ENCODE measurements at regions not wholly inside any gene's neighbourhood (a gene's known extent, or its start where the extent isn't known, plus 50 kb on each side); places are given as distances from the start of the nearest gene placed in this dataset.
"Not testable (repeated sequence)": the region's sequence is repeated elsewhere in the genome, so short reads cannot be mapped to it uniquely, and the experiment has no call there.

DNA sequence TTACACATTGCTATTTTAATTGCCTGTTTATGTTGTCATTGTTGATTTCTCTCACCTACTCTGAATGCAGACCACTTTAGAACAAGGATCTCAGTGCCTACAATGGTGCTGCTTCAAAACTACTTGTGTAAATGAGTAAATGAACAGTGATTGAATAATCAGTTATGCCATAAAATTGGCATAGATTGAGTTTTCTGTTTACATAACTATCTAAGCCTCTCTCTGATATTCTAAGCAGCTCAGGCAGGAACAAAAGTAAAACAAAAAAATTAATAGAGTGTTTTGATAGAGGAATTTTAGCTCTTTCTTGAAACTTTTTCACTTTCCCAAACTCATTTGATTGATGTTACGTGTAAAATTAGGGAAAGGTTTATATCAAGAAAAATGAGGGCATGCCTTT, 232.3 kb upstream of the KITLG start:
- TF ChIP-seq, protein P1, sequence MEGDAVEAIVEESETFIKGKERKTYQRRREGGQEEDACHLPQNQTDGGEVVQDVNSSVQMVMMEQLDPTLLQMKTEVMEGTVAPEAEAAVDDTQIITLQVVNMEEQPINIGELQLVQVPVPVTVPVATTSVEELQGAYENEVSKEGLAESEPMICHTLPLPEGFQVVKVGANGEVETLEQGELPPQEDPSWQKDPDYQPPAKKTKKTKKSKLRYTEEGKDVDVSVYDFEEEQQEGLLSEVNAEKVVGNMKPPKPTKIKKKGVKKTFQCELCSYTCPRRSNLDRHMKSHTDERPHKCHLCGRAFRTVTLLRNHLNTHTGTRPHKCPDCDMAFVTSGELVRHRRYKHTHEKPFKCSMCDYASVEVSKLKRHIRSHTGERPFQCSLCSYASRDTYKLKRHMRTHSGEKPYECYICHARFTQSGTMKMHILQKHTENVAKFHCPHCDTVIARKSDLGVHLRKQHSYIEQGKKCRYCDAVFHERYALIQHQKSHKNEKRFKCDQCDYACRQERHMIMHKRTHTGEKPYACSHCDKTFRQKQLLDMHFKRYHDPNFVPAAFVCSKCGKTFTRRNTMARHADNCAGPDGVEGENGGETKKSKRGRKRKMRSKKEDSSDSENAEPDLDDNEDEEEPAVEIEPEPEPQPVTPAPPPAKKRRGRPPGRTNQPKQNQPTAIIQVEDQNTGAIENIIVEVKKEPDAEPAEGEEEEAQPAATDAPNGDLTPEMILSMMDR (IDR thresholded peaks at IDR 0.05; ENCODE audit: control extremely low read depth, extremely low read depth, low read depth, missing control alignments): no peak
- ChIA-PET POLR2A (no interaction called here), CTCF (interaction anchor here (1.1 kb wide), 1 partner anchor 8 kb away, joined by 3 read pairs; no protein-coding TSS in a partner anchor)
- DNase-seq (ENCODE audit: extremely low spot score): no peak

DNA sequence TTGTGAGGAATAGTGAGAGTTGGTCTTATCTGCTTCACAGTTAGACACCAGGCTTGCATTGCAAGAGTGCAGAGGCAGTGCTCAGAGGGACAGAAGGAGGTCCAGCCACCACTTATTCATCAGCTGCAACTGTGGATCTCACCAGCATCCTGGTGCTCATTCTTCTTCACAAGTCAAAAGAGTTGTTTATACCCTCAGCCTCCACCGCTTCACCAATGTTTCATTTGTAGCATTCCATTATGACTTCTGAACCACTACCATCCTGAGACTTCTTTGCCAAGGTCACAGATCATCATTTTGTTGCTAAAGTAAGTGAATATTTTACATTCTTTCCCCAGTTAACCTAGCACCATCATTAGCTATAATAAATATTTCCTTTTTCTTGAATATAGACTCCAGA, 230.5 kb upstream of the KITLG start:
- TF ChIP-seq, protein P1 (IDR thresholded peaks at IDR 0.05; ENCODE audit: control extremely low read depth, extremely low read depth, low read depth, missing control alignments): no peak
- DNase-seq (ENCODE audit: extremely low spot score): no peak
- POLR2A ChIA-PET: no interaction called here
- CTCF ChIA-PET: no interaction called here

DNA sequence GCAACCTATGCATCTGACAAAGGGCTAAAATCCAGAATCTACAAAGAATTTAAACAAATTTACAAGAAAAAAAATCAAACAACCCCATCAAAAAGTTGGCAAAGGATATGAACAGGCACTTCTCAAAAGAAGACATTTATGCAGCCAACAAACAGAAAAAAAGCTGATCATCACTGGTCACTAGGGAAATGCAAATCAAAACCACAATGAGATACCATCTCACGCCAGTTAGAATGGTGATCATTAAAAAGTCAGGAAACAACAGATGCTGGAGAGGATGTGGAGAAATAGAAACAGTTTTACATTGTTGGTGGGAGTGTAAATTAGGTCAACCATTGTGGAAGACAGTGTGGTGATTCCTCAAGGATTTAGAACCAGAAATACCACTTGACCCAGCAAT, 229.6 kb upstream of the KITLG start:
- POLR2A ChIA-PET; CTCF ChIA-PET; DNase-seq (ENCODE audit: extremely low spot score): not testable (repeated sequence)

DNA sequence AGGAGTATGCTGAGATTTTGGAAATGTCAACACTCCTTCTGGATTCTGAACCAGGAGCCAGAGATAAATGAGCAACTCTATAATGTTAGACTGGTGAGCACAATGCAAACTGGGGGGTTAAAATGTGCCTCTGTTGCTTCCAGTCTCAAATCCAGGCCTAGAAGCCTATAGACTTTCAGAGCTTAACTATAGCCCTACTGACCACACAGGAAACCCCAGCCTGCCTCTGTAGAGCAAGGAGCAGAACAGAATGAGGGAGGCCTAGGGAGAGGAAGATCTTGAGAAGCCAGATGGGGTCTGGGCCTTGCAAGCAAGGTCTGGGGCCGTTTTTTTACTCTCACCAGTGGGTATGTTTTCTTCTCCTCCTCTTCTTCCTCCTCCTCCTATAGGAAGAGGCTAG, 225.4 kb upstream of the KITLG start:
- CTCF ChIA-PET: interaction anchor here (1.0 kb wide), 1 partner anchor 50 kb away, joined by 5 read pairs; no protein-coding TSS in a partner anchor

DNA sequence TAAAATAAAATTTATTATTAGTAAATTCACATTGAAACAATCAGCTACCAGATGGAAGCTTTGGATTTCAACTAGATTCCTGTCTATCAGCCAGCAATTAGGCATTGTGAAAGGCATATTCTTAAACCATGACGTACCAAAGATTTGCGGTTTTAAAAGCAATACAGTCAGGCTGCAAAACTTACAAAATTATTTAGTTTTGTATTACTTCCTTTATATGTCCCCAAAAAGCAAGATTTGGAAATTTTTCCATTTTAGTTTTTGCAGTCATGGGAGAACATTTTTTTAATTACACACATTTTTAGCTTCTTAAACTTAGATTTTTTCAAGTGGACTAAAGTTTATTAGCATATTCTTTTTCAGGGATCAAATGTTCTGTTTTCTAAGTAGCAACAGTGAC, 225.0 kb upstream of the KITLG start:
- CTCF ChIA-PET: no interaction called here

More for the DNA sequence above, 225.4 kb upstream of the KITLG start:
- TF ChIP-seq, protein P1 (IDR thresholded peaks at IDR 0.05; ENCODE audit: control extremely low read depth, extremely low read depth, low read depth, missing control alignments): no peak
- POLR2A ChIA-PET: no interaction called here
- no peak for DNase-seq (ENCODE audit: extremely low spot score)

DNA sequence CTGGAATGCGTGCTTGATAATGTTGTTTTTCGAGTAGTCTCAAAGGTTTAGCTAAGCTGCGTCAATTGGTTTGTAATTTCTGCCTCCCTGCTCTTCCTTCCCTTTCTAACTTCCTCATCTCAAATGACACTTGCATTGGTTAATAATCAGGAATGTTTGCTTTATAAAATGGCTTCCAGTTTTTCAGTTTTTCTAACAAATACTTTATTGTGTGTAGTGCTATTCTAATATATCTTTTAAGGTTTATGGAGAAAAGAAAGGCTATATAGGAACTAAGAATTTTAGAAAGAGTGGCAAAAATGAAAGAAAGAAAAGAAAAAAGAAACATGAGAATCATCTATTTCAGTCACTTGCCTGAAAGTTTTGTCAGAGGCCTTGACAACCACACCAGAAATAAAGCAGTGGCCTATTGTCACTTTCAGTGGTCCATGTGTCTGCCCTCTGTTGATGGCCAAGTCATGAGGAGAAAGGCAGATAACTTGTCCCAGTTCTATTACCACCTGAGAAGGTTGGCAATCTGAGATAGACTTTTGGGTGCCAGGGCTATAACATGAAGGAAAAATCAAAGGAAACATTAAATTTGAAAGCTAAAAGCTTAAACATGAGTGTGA, 221.9 kb upstream of the KITLG start:
- TF ChIP-seq, protein P1 (IDR thresholded peaks at IDR 0.05; ENCODE audit: control extremely low read depth, extremely low read depth, low read depth, missing control alignments): no peak
- ChIA-PET POLR2A (no interaction called here), CTCF (no interaction called here)
- no peak for DNase-seq (ENCODE audit: extremely low spot score)

More for the DNA sequence above, 225.0 kb upstream of the KITLG start:
- TF ChIP-seq, protein P1 (IDR thresholded peaks at IDR 0.05; ENCODE audit: control extremely low read depth, extremely low read depth, low read depth, missing control alignments): no peak
- POLR2A ChIA-PET: no interaction called here
- DNase-seq (ENCODE audit: extremely low spot score): no peak

DNA sequence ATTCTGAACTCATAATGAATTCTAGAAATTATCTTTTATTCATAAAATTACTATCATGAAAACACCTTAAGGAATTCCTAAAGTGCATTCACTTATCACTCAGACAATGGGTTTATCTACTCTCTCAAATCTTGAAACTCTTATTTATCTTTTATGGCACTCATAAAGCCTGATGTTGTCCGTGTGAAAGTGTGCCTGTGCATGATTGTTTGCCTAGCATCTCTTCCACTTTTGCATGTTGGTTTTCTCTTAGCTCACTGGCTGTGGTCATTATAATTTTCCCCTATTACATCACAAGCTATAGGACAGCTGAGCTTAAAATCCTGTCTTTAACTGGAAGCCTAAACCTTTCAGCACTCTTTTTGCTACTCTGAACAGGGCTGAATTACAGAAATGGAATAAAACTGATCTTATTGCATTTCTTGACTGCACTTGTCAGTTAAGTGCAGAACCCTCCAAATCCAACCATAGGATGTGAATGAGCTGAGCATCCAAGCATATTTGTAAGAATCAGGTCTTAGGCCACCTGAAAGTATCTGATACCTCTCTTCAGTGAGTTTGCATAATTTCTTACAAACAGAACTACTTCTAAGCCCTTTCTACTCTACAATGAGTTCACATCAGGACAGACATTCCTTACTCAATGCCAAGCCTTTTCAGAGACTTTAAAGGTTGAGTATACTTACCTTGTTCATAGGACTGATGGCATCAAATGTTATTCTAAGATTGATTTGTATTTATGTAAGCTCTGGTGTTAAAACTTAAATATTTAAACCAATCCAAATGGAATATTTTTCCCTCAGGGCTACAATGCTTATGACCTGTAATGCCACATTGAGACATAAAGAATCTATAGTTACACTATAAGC, 221.2 kb upstream of the KITLG start:
- POLR2A ChIA-PET: no interaction called here
- CTCF ChIA-PET: no interaction called here

More for the DNA sequence above, 221.2 kb upstream of the KITLG start:
- DNase-seq (ENCODE audit: extremely low spot score): no peak
- TF ChIP-seq, protein P1 (IDR thresholded peaks at IDR 0.05; ENCODE audit: control extremely low read depth, extremely low read depth, low read depth, missing control alignments): no peak
